Endothelial cell of umbilical vein (primary cell): ENCODE measurements at regions not wholly inside any gene's neighbourhood (a gene's known extent, or its start where the extent isn't known, plus 50 kb on each side); places are given as distances from the start of the nearest gene placed in this dataset.

Experiments used
- CTCF ChIP-seq, 2 donors: IDR thresholded peaks; 1 replicate in 1 of 2; 2 replicates in 1 of 2; pipeline ENCODE4 v1.5.1; 2011; ENCODE audit warnings: low read length in 2 of 2, mild to moderate bottlenecking in 2 of 2, moderate library complexity in 2 of 2, control low read depth in 1 of 2, inconsistent platforms in 1 of 2, low read depth in 1 of 2; ENCODE audit not compliant: insufficient read depth in 1 of 2; ENCODE audit errors: extremely low read depth in 1 of 2
- MYC ChIP-seq: IDR thresholded peaks from one replicate; pipeline ENCODE4 v1.6.1; 2011; ENCODE audit warnings: mild to moderate bottlenecking, low read depth, low read length
- POLR2A ChIP-seq: IDR thresholded peaks from 2 replicates; pipeline ENCODE4 v1.6.1; 2012; ENCODE audit warnings: low read depth, mild to moderate bottlenecking, control low read depth, low read length

GRCh38 chr1:29962336-29962735, 726.0 kb downstream of the PTPRU start:
- no peak for TF ChIP-seq MYC
- no peak for TF ChIP-seq POLR2A
- TF ChIP-seq CTCF (IDR thresholded peaks at IDR 0.05; ENCODE audit: extremely low read depth in 1 of 2, insufficient read depth in 1 of 2, low read depth in 1 of 2, low read length in 2 of 2): no peak
